GM13977 (cell line): ENCODE measurements at regions not wholly inside any gene's neighbourhood (a gene's known extent, or its start where the extent isn't known, plus 50 kb on each side); places are given as distances from the start of the nearest gene placed in this dataset.

Source experiments
- DNase-seq: peaks from one replicate; pipeline ENCODE4 v3.0.0; 2012; ENCODE audit warnings: low spot score
- in situ Hi-C: fragments of 300-500 bp; cut with MboI; formaldehyde crosslinking; loops from one replicate; pipeline ENCODE4 v1.12.0; 2022; ENCODE audit warnings: low sequenced_read_pairs, low pct_unique_long_range_greater_than_20kb, mixed read lengths, inconsistent platforms; ENCODE audit not compliant: unreplicated experiment
- TF ChIP-seq, protein P1 (sequence below): IDR thresholded peaks from 2 replicates; pipeline ENCODE4 v1.5.1; 2012; ENCODE audit warnings: mild to moderate bottlenecking, control low read depth; ENCODE audit not compliant: insufficient read depth; ENCODE audit errors: extremely low read depth, missing control alignments

DNA sequence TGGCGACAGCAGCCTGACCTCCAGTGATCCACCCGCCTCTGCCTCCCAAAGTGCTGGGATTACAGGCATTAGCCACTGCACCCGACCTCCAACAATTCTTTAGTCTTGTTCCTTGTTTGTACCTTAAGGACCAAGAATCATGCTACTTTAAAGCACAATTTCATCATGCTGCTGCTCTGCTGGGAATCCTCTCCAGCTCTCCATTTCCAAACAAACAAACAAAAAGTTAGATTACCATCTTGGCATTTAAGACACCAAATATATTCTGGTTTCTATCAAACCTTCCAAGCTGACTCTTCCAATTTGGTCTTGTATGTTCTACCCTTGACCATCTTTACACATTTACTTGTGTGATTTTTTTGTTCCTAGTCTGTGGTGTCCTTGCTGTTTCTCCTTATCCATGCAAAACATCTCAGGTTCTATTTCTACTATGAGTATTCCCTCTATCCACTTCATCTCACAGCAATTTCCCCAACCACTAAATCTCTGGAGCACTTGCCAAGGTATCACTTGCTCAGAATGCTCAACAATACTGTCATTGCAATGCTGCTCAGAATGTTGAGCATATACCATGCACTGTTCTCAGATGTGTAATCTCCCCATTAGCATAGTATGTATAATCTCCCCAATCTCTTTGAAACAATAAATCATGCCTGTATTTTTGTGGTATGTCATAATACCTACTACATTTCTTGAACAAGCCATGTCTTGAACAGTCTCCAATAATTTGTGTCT is 73.2 kb upstream of the GALNT5 start:
- TF ChIP-seq, protein P1, sequence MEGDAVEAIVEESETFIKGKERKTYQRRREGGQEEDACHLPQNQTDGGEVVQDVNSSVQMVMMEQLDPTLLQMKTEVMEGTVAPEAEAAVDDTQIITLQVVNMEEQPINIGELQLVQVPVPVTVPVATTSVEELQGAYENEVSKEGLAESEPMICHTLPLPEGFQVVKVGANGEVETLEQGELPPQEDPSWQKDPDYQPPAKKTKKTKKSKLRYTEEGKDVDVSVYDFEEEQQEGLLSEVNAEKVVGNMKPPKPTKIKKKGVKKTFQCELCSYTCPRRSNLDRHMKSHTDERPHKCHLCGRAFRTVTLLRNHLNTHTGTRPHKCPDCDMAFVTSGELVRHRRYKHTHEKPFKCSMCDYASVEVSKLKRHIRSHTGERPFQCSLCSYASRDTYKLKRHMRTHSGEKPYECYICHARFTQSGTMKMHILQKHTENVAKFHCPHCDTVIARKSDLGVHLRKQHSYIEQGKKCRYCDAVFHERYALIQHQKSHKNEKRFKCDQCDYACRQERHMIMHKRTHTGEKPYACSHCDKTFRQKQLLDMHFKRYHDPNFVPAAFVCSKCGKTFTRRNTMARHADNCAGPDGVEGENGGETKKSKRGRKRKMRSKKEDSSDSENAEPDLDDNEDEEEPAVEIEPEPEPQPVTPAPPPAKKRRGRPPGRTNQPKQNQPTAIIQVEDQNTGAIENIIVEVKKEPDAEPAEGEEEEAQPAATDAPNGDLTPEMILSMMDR, result no peak
- in situ Hi-C loops, result no loop called here
- DNase-seq, result no peak

DNA sequence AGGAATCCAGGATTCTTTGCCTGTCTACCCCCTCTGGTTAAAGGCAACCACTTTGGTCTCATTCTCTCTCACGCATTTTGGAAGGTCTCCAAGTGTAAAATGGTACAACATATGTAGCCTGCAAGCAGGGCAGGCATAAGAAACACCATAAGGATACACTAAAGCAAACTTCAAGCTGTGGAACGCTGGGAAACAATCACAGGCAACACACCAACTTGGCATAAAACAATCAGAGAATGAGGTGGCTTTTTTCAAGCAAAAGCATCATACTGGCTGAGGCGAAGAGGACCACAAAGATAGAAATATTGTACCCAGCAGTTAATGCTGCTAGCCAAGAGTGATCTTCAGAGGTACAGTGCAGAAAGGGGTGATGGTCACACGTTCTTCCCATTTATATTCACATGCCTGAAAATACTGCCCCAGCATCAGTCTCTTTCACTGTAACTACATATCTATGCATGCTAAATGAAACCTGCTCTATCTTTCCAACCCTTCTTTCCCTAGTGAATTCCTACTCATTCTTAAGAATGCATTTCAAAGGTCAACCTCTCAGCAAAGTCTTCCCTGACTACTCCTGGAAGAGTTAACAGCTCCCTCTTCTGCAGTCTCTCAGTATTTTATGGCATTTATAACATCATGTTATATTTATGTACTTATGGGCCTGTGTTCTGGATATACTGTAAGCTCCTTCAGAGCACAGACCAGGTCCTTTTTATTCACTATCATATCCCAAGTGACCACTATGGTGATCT is 71.9 kb upstream of the GALNT5 start:
- in situ Hi-C loops, result no loop called here
- DNase-seq, result no peak

DNA sequence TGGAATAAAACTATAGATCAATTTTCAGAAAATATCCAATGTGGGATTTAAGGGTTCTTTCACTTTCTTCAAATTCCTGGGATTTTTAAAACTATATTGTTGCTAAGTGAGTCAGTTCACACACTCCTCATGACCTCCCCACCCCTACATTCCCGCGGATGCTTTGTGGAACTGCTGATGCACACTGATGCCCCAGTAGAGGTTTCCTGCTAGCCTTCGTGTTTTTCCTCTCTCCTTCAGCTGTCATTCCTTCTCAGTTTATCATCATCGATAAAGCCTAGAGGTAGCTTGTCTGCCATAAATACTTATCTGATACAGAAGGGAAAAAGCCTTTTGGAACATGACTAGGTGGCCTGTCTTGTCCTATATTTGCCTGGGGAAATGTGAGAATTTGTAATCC is 67.4 kb upstream of the GALNT5 start:
- DNase-seq, result no peak
- TF ChIP-seq, protein P1, result no peak
- in situ Hi-C loops, result no loop called here

More for the DNA sequence above, 71.9 kb upstream of the GALNT5 start:
- TF ChIP-seq, protein P1, result no peak

DNA sequence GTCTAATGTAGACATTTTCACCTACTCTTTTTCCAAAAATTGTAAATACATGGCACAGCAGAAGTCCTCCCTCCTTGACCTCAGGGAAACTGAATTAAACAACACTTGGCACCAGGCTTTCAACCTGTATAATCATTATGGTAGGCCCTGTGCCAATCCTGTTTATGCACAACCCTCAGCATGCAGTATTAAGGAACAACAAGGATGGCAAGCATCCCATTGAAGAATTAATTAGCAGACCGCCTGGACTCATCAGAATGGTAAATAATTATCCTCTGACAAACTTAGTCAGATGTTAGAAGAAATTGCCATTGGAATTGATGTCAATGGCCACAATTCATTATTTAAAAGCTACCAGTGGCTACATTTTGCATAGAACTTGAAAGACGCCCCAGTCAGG is 66.3 kb upstream of the GALNT5 start:
- TF ChIP-seq, protein P1, result no peak
- in situ Hi-C loops, result no loop called here
- no peak for DNase-seq

DNA sequence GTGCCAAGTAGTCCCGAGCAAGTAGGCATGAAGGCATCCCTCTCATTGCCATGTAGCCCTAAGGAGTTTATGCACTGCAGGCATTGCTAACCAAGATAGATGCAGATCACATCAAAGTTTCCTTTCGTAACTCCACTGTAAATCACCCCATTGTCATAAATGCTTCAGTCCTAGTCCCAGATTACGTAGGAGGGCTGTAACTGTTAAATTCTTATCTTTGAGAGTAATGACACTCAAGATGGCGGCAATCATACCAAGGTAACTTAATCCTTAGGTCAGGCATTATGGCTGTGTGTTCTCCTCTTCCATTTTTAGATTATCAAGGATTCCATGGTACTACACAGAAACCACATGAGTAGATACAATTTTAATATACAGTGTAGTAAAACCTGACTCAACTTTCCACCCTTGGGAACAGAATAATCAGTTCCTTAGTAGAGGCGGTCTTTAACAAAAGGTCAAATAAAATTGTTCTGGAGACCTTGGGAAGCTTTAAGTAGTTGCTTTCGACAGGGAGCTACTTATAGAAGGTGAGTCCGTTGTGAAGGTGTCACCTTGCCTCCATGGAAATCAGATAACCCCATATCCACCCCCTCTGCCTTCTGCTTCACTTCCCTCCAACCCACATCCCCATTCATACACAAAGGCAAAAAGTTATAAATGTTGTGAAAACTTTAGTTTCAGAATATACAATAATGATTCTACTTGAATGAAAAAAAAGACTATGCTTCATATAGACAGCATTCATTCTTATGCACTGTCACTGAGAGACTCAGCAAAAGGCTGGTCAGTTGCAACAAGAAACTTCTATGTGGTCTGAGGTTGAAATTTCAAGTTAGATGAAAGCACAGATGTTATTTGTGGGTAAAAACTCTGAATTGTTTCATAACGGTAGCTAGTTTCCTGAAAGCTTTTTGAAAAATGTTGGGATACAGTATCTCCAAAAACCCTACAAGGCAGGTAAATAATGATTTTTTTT is 64.8 kb upstream of the GALNT5 start:
- in situ Hi-C loops, result no loop called here

More for the DNA sequence above, 64.8 kb upstream of the GALNT5 start:
- TF ChIP-seq, protein P1, result no peak
- no peak for DNase-seq
